Stomach (tissue), 4 donors: ENCODE measurements at regions not wholly inside any gene's neighbourhood (a gene's known extent, or its start where the extent isn't known, plus 50 kb on each side); places are given as distances from the start of the nearest gene placed in this dataset.

ENCODE experiments used
- CTCF ChIP-seq, 7 experiments: fragments of 450-650 bp in 4 of 7; fragments of 200-600 bp in 3 of 7; sonication (generic) in 3 of 7; IDR thresholded peaks; one replicate each; pipeline ENCODE4 v1.5.1; 2016 to 2019; ENCODE audit warnings: antibody characterized with exemption in 7 of 7, control low read depth in 2 of 7, mild to moderate bottlenecking in 1 of 7
- EP300 ChIP-seq: sonication (generic); formaldehyde crosslinking; IDR thresholded peaks from one replicate; pipeline ENCODE4 v1.6.1; 2017; ENCODE audit warnings: antibody characterized with exemption
- POLR2A ChIP-seq, 4 donors: fragments of 450-650 bp; IDR thresholded peaks; one replicate each; pipeline ENCODE4 v1.6.1; 2016; ENCODE audit warnings: antibody characterized with exemption in 4 of 4, control low read depth in 2 of 4, mild to moderate bottlenecking in 1 of 4, moderate library complexity in 1 of 4
- POLR2AphosphoS5 ChIP-seq, 3 donors: sonication (generic); formaldehyde crosslinking; IDR thresholded peaks; one replicate each; pipeline ENCODE4 v1.6.1; 2016; ENCODE audit warnings: antibody characterized with exemption in 3 of 3

DNA sequence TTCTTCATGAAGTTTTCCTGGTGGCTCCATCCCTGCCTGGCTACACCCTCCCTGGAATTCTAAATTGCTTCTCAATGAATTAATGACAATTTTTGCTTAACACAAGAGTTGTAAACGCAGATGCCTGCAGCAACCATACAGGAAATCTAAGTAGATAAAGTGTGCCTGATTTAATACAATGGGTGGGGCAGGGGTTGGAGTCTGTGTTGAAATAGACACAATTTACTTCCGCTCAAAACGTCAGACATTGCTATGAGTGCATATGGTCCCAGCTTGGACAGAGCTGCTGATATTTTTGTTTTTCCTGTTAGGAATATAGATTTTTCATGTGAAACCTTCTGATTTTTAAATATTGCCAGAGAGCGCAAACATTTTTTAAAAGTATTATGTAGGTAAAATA lies 1235.0 kb upstream of the SORCS1 start:
- TF ChIP-seq CTCF (IDR thresholded peaks at IDR 0.05) (no peak), EP300 (no peak), POLR2A (IDR thresholded peaks at IDR 0.05) (no peak), POLR2AphosphoS5 (IDR thresholded peaks at IDR 0.05) (no peak)
